Midbrain (tissue), 1 donor: ENCODE measurements at regions not wholly inside any gene's neighbourhood (a gene's known extent, or its start where the extent isn't known, plus 50 kb on each side); places are given as distances from the start of the nearest gene placed in this dataset.
A peak's percentile ranks its signal among the peaks of the same experiment; 100 is the strongest.

Experiments used
- DNase-seq: peaks from one replicate; lab custom pipeline; 2025; lab: John Stamatoyannopoulos, UW

- DNase-seq = no peak
These were observed 110.9 kb upstream of the IRF2BP2 start for GRCh38 chr1:234720709-234721441.

- DNase-seq = peak; percentile 26
These were observed 109.7 kb upstream of the IRF2BP2 start for GRCh38 chr1:234719454-234720251.

GRCh38 chr1:234718496-234719453 lies 108.8 kb upstream of the IRF2BP2 start:
- no peak for DNase-seq

GRCh38 chr1:234716908-234717375 lies 107.0 kb upstream of the IRF2BP2 start:
- DNase-seq = peak; percentile 26

- DNase-seq = no peak
These were observed 105.5 kb upstream of the IRF2BP2 start for GRCh38 chr1:234715252-234716014.

- no peak for DNase-seq
These were observed 103.9 kb upstream of the IRF2BP2 start for GRCh38 chr1:234713859-234714258.

GRCh38 chr1:234713440-234713839 lies 103.5 kb upstream of the IRF2BP2 start:
- no peak for DNase-seq

- no peak for DNase-seq
These were observed 102.9 kb upstream of the IRF2BP2 start for GRCh38 chr1:234712891-234713305.

GRCh38 chr1:234710936-234711724 lies 101.2 kb upstream of the IRF2BP2 start:
- no peak for DNase-seq

GRCh38 chr1:234710381-234710780 lies 100.4 kb upstream of the IRF2BP2 start:
- DNase-seq = no peak

GRCh38 chr1:234709473-234710228 lies 99.7 kb upstream of the IRF2BP2 start:
- no peak for DNase-seq

- DNase-seq = no peak
These were observed 98.9 kb upstream of the IRF2BP2 start for GRCh38 chr1:234708700-234709395.

GRCh38 chr1:234707641-234708040 lies 97.7 kb upstream of the IRF2BP2 start:
- DNase-seq = no peak

GRCh38 chr1:234706931-234707330 lies 97.0 kb upstream of the IRF2BP2 start:
- no peak for DNase-seq

- DNase-seq = no peak
These were observed 96.2 kb upstream of the IRF2BP2 start for GRCh38 chr1:234706199-234706598.

- no peak for DNase-seq
These were observed 95.6 kb upstream of the IRF2BP2 start for GRCh38 chr1:234705615-234706014.

- no peak for DNase-seq
These were observed 94.3 kb upstream of the IRF2BP2 start for GRCh38 chr1:234704106-234704887.

- no peak for DNase-seq
These were observed 92.5 kb upstream of the IRF2BP2 start for GRCh38 chr1:234702342-234703000.
